H1 (cell line): ENCODE measurements at regions not wholly inside any gene's neighbourhood (a gene's known extent, or its start where the extent isn't known, plus 50 kb on each side); places are given as distances from the start of the nearest gene placed in this dataset.

Experiments used
- BACH1 ChIP-seq: IDR thresholded peaks from 2 replicates; pipeline ENCODE4 v1.6.1; 2012; ENCODE audit warnings: low read length, improper control_type of control experiment
- EGR1 ChIP-seq: IDR thresholded peaks from 2 replicates; pipeline ENCODE4 v1.6.1; 2011; ENCODE audit warnings: low read depth, low read length, borderline replicate concordance
- HDAC6 ChIP-seq: IDR thresholded peaks from one replicate; pipeline ENCODE4 v1.7.1; 2012; ENCODE audit warnings: low read depth, mild to moderate bottlenecking, inconsistent platforms, low read length, moderate library complexity
- RFX5 ChIP-seq: IDR thresholded peaks from 2 replicates; pipeline ENCODE4 v1.6.1; 2011; ENCODE audit warnings: low read depth, low read length, improper control_type of control experiment, borderline replicate concordance
- SP4 ChIP-seq: IDR thresholded peaks from 2 replicates; pipeline ENCODE4 v1.6.1; 2012; ENCODE audit warnings: low read length, inconsistent platforms

GRCh38 chr13:85710545-85710944, 88.7 kb downstream of the SLITRK6 start (continued):
- no peak for TF ChIP-seq BACH1
- no peak for TF ChIP-seq RFX5
- TF ChIP-seq EGR1: no peak
- no peak for TF ChIP-seq HDAC6
- no peak for TF ChIP-seq SP4
